ENCODE measurements at regions not wholly inside any gene's neighbourhood (a gene's known extent, or its start where the extent isn't known, plus 50 kb on each side); places are given as distances from the start of the nearest gene placed in this dataset.
A peak's percentile ranks its signal among the peaks of the same experiment; 100 is the strongest.
"Not testable (repeated sequence)": the region's sequence is repeated elsewhere in the genome, so short reads cannot be mapped to it uniquely, and the experiment has no call there.

DNA sequence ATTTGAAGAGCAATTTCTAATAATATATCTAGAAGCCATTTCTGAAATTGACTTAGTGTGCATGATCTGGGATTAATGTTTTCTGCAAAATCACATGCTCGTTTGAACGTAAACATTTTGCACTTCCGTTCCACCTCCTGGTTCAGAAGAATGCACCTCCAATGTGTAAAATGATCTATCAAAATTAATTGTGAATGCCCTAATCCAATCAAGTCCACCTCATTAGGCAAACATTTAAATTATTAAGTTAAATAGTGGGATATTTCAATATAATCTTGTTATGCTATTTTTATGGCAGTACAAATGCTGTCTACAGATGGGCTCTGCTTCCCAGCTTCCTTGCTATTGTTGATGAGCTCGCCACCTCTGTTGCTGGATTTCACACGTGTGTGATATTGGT lies 542.5 kb downstream of the INSC start:
- DNase-seq (ENCODE audit: low read depth) = no peak

GRCh38 chr11:15660496-15660895 lies 545.8 kb downstream of the INSC start:
- no peak for DNase-seq (ENCODE audit: low read depth)

DNA sequence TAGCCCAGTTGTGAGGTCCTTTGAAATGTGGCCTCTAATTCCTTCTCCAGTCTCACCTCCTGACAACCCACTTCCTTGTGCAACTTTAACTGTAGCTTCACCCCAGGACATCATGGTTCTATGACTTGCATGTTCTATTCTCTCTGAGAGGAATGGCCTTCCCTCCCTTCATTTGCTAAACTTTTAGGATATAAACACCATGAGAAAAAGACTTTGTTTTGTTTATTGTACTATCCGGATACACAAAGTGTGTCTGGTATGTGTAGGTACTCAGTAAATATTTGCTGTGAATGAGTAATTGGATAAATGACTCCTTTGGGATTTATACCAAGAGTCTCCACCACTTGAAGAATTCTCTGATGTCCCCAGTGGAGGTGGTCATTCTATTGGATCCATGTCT lies 547.6 kb downstream of the INSC start:
- no peak for DNase-seq (ENCODE audit: low read depth)

DNA sequence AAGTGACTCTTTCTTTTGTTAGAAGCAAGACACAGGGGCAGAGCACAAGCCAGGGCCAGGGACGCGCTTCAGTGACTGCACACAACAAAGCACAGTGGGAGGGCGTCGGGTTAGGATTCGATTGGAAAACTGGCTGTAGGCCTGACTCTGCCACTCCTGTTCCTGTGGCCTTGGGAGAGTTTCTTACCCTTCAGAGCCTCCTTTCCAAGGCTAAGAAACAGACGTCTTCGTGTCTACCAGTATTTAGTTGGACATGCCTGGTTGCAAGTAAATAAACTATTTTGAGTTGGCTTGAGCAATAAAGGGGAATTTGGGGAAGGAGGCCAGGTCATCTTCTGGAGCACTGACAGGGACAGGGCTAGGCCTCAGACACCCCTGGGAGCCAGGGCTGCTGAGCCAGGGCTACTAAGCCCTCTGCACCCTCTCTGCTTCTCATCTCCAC lies 549.1 kb downstream of the INSC start:
- DNase-seq (ENCODE audit: low read depth) = no peak

DNA sequence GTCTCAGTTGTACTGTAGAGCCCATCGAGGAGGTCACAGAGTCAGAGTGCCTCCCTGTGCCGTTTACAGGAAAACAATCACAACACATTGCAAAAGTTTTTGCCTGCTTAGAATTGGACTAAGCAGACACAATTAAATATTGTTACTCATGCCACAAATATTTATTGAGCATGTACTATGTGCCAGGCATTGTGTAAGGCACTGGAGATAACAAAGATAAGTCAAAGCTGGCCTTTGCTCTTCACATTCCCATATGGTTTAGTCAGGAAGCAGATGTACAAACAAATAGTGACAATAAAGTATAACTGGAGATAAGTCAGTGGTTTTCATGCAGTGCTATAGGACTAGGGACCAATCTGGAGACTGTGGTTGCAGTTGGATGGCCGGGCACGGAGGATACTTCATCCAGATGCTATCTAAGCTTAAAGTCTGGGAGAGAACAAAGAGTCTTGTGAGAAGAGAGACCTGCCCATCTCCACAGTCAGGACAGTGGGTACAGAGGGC lies 550.7 kb downstream of the INSC start:
- DNase-seq (ENCODE audit: low read depth) = peak; percentile 42

DNA sequence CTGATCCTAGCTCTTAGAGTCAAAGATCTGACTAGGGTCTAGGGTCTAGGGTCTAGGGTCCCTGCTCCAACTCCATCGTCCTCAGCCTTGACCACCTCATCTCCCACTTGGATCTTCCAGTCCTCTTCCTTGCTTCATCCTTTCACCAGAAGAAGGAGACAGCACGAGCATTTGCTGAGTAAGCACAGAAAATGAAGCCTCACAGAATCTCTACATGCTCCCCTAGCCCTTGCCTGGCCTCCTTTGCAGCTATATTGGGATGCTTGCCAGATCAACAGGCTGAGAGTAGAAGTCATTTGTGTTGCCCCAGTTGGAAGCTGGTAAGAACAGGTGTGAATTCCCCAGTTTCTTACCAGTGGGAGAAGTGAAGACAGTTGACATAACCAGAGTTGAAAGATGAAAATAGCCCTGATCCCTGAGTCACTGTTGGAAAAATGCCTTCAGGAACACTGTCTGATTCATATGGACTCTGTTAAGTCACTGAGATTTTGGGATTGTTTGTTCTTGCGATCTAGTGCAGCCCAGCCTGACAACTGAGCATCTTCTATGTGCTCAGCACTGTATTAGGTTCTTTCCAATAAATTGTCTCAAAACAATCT lies 552.5 kb downstream of the INSC start:
- DNase-seq (ENCODE audit: low read depth) = no peak

GRCh38 chr11:15668718-15669117 lies 554.0 kb downstream of the INSC start:
- DNase-seq (ENCODE audit: low read depth) = no peak

- no peak for DNase-seq (ENCODE audit: low read depth)
Measured at GRCh38 chr11:15670520-15671070, 555.9 kb downstream of the INSC start.

DNA sequence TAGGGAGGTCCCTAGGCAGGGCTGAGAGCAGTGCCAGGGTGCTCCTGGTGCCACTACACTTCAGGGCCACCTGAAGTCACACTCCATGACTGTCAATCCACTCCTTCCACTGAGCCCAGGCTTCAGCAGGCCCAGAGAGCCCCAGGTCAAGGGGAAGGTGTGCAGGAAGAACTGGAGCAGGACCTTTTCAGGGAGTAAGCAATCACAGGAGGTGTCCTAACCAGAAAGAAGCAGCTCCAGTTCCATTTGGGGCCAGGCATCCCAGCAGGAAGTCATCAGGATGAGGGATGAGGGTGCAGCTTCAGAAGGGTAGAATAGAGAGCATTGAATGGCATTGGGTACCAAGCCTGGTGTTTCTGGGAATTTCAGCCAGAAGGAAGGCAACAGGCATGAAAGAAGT lies 556.5 kb downstream of the INSC start:
- DNase-seq (ENCODE audit: low read depth) = no peak

GRCh38 chr11:15672825-15673224 lies 558.1 kb downstream of the INSC start:
- no peak for DNase-seq (ENCODE audit: low read depth)

- DNase-seq (ENCODE audit: low read depth) = no peak
Measured at GRCh38 chr11:15673408-15673831, 558.7 kb downstream of the INSC start.

DNA sequence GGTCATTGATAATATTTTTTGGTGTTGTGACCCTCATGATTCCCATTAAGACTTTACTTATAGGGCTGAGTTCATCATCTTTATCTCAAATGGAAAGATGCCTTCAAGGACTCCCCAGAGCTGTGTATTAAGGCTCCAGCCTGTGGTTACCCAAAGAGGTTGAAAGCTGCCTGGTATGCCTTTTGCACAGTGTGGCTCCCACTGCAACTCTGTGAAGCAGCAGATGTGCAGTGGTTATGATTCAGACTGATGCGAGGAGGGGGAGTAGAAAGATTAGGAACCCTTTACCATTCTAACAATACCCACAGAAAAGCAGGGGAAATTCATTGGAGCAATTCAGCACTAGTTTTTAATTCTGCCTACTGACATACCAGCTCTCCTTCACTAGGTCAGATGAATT lies 560.0 kb downstream of the INSC start:
- no peak for DNase-seq (ENCODE audit: low read depth)

DNA sequence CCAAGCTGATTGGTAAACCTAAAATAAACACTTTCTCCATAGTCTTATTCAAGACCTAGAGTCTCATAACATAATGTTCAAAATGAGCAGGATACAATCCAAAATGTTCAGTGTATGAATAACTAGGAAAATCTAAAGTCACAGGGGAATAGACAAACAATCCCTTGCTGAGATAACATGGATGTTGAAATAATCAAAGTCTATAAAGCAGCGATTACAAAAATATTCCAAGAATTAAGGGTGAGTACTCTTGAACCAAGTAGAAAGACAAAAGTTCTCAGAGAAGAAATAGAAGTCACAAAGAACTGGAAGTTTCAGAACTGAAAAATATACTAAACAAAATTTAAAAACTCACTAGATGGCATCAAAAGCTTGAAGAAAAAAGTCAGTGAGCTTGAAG lies 561.0 kb downstream of the INSC start:
- DNase-seq (ENCODE audit: low read depth) = no peak

GRCh38 chr11:15677181-15677580 lies 562.5 kb downstream of the INSC start:
- no peak for DNase-seq (ENCODE audit: low read depth)

DNA sequence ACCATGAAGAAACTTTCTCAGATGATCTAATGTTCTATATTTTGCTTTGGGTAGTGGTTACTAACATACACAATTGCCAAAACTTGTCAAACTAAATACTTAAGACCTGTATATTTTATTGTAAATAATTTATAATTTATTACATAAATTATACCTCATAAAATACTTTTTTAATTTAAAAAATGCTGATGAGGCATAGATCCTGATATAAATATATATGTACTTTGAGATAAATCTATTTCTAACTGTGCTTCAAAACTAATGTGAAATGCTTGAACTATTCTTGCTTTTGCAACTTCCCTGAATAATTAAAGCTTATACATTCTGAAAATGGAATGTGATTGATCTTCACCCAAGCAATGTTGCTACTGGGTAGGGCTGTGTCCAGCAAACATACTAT lies 568.8 kb downstream of the INSC start:
- DNase-seq (ENCODE audit: low read depth) = no peak

- DNase-seq (ENCODE audit: low read depth) = no peak
Measured at GRCh38 chr11:15685306-15685705, 570.6 kb downstream of the INSC start.

GRCh38 chr11:15686259-15686658 lies 571.5 kb downstream of the INSC start:
- not testable (repeated sequence) for DNase-seq (ENCODE audit: low read depth)

DNA sequence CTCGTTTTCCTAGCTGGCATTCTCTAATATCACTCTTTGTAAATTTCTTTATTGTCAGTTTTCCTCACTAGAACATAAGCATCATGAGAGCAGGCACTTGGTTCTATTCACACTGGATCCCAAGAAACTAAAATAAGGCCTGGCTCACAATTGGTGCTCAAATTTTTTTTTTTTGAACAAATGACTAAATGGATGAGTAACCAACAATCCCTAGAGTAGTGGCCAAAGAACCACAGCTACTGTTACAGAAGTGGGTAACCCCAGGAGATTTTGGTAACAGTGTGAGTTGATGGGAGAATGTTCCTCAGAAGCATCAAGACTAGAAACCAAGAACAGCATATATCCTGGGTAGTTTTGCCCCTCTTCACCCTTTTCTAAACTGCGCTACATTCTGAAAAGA lies 572.6 kb downstream of the INSC start:
- no peak for DNase-seq (ENCODE audit: low read depth)

- no peak for DNase-seq (ENCODE audit: low read depth)
Measured at GRCh38 chr11:15688351-15688792, 573.6 kb downstream of the INSC start.

GRCh38 chr11:15690320-15690719 lies 575.6 kb downstream of the INSC start:
- DNase-seq (ENCODE audit: low read depth) = no peak

DNA sequence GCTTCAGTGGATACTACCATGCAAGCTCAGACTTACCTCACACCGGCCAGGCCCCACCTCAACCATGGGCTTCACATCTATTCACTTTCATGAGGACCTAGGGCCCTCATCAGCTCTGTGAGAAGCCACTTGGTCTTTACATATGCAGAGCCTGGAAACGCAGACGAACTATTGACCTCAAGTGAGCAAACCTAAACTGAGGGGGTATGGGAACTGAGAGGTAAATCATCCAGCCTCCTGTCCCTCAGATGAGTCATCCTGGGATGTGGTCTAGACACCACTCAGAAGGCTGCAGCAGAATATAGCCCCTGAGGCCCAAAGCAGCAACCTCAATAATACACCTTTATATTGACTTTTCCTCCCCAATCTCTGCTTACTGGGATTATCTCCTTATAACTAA lies 578.0 kb downstream of the INSC start:
- peak; percentile 11 for DNase-seq (ENCODE audit: low read depth)

DNA sequence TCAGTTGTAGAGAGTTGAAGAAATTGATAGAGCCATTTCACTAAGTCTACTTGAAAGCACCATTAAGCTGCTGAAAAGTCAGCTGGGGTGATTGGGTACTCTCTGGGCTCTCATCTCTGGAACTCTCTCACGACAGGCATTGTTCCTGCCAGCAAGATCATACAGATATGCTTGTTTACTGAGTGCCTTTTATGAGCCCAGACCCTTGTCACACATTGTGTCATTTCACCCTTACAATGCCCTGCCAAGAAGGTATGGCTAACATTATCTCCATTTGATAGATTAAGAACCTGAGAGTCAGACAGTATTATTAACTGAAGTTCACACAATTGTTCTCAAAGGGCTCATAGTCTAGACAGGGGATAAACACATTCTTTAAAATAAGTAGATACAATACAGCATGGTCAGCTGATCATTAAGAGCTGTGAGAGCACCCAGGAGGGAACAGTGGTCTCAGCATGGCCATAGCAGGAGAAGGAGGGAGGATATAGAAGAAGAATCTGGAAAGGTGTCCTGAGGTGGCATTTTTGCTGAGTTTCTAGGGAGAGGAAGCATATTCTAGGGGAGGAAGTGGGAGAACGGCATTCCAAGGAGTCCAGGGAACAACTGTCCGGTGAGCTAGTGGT lies 580.5 kb downstream of the INSC start:
- no peak for DNase-seq (ENCODE audit: low read depth)

DNA sequence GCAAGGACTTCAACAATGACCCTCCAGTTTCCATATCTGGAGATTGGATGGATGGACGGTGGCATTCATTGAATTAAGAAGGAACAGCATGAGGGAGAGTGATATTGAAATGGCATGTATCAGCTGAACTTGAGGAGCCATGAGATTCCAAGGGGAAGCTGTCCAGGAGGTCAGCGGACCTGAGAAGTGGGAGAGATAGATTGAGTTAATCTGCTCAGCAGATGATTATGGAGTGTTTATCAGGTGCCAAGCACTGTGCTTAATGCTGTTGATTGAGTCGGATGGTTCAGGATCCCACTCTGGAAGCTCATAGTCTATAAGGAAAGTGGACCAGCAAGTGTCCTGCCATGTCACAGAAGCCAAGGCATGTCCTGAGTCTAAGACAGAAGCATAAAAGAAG lies 581.3 kb downstream of the INSC start:
- no peak for DNase-seq (ENCODE audit: low read depth)
